Parathyroid adenoma (tissue), 2 donors: ENCODE measurements at regions not wholly inside any gene's neighbourhood (a gene's known extent, or its start where the extent isn't known, plus 50 kb on each side); places are given as distances from the start of the nearest gene placed in this dataset.

Experiments
- H2AFZ ChIP-seq: fragments of 300-600 bp; sonication (generic); one replicate; pipeline ENCODE4 v1.7.0; 2017; ENCODE audit warnings: antibody characterized with exemption, mild to moderate bottlenecking
- H3K27ac ChIP-seq: fragments of 300-600 bp; sonication (generic); one replicate; pipeline ENCODE4 v1.7.0; 2017
- H3K27me3 ChIP-seq: fragments of 300-600 bp; sonication (generic); one replicate; pipeline ENCODE4 v1.7.0; 2017; ENCODE audit warnings: low read length; ENCODE audit not compliant: control insufficient read depth, insufficient read depth
- H3K36me3 ChIP-seq: fragments of 300-600 bp; sonication (generic); one replicate; pipeline ENCODE4 v1.7.0; 2017; ENCODE audit warnings: low read length; ENCODE audit not compliant: control insufficient read depth, insufficient read depth
- H3K4me1 ChIP-seq: fragments of 300-600 bp; sonication (generic); one replicate; pipeline ENCODE4 v1.7.0; 2017; ENCODE audit warnings: control low read depth
- H3K4me2 ChIP-seq: fragments of 300-600 bp; sonication (generic); one replicate; pipeline ENCODE4 v1.7.0; 2017; ENCODE audit warnings: low read length
- H3K4me3 ChIP-seq: fragments of 300-600 bp; sonication (generic); one replicate; pipeline ENCODE4 v1.7.0; 2017; ENCODE audit warnings: low read depth, low read length
- H3K79me2 ChIP-seq: fragments of 300-600 bp; sonication (generic); one replicate; pipeline ENCODE4 v1.7.0; 2017; ENCODE audit warnings: control low read depth
- H3K9ac ChIP-seq: fragments of 300-600 bp; sonication (generic); one replicate; pipeline ENCODE4 v1.7.0; 2017; ENCODE audit warnings: mild to moderate bottlenecking
- H3K9me3 ChIP-seq: fragments of 300-600 bp; sonication (generic); one replicate; pipeline ENCODE4 v1.7.0; 2017; ENCODE audit warnings: low read length; ENCODE audit not compliant: control insufficient read depth
- CTCF ChIP-seq: fragments of 300-600 bp; sonication (generic); IDR thresholded peaks from one replicate; pipeline ENCODE4 v1.7.0; 2017; ENCODE audit warnings: antibody characterized with exemption, mild to moderate bottlenecking
- donor health status: primary hyperparathyroidism.

DNA sequence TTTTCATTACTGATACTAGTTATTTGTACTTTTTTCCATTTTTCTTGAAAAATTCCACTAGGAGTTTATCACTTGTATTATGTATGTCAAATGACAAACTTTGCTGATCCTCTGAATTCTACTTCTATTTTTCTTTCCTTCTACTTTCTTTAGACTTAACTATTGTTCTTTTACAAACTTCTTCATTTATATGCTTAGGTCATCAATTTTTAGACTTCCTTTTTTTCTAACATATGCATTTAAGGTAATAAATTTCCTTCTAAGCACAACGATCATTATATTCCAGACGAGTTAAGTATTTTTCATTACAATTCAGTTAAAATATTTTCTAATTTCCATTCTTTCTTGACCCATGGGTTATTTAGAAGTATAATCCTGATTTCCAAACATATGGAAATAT lies 240.8 kb downstream of the NHLRC3 start:
- no peak for TF ChIP-seq CTCF

DNA sequence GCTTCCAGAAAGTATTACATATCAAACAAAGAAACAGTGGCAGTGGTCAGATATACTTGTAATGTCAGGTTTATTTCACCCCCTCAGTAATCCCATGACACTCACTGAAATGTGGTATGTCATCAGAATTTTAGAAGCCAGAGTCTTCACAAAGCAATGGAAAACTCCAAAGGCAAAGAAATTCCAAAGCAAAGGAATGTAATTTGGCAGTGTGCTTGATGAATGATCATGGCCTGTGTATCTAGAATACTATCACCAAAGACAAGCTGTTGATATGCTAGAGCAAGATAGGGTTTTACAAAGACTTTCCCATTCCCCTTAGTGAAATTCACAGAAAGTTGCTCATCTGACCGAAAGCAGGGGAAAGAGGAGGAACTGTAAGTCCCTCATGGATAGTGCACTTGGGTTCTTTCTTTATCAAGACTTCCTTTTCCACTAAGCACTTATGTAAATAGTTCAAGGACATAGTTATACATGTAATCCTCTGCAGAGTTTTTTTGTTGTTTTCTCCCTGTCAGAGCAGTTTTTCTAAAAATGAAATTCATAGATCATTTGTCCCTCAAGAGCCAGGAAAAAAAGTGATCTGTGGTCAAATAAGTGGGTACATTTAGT lies 243.4 kb downstream of the NHLRC3 start:
- H3K9ac ChIP-seq = no peak overlapping the region

More for the DNA sequence above, 240.8 kb downstream of the NHLRC3 start:
- Histone ChIP-seq H3K36me3 (no peaks in the 10 kb centered on the region), H3K9ac (no peak overlapping the region), H3K27ac (no peak overlapping the region), H3K9me3 (no peaks in the 10 kb centered on the region), H3K4me1 (peaks cover 6% of the 10 kb centered on the region), H3K4me3 (no peak overlapping the region), H2AFZ (no peak overlapping the region), H3K79me2 (no peaks in the 10 kb centered on the region), H3K4me2 (no peak overlapping the region), H3K27me3 (no peaks in the 10 kb centered on the region)

DNA sequence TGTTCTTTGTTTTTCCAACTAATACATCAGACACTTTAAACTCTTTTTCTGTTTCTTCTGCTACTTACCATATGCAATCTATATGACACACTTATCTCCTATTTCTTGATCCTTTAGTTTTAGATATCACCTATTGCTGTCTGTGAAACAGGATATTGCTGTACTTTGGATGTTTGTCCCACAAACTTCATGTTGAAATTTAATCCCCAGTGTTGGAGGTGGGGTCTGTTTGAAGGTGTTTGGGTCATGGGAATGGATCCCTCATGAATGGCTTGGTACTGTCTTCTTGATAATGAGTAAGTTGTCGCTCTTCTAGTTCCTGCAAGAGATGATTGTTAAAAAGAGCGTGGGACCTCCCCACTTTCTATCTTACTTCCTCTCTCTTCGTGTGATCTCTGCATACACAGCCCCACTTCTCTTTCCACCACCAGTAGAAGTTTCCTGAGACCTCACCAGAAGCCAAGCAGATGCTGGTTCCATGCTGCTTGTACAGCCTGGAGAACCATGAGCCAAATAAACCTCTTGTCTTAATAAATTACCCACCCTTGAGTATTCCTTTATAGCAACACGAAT lies 244.2 kb downstream of the NHLRC3 start:
- no peak for TF ChIP-seq CTCF
- no peaks in the 10 kb centered on the region for H3K9me3 ChIP-seq
- no peak overlapping the region for H3K27ac ChIP-seq
- H3K79me2 ChIP-seq = no peaks in the 10 kb centered on the region
- H2AFZ ChIP-seq = no peak overlapping the region
- H3K4me1 ChIP-seq = no peaks in the 10 kb centered on the region
- no peak overlapping the region for H3K9ac ChIP-seq
- no peak overlapping the region for H3K4me3 ChIP-seq
- no peaks in the 10 kb centered on the region for H3K36me3 ChIP-seq
- H3K4me2 ChIP-seq = no peak overlapping the region
- no peaks in the 10 kb centered on the region for H3K27me3 ChIP-seq

More for the DNA sequence above, 243.4 kb downstream of the NHLRC3 start:
- Histone ChIP-seq H3K4me3 (no peak overlapping the region), H3K36me3 (no peaks in the 10 kb centered on the region), H3K4me1 (no peaks in the 10 kb centered on the region), H3K9me3 (no peaks in the 10 kb centered on the region), H3K4me2 (no peak overlapping the region), H3K27me3 (no peaks in the 10 kb centered on the region), H2AFZ (no peak overlapping the region), H3K79me2 (no peaks in the 10 kb centered on the region), H3K27ac (no peak overlapping the region)
- TF ChIP-seq CTCF = no peak

- no peak overlapping the region for H3K4me3 ChIP-seq
- no peaks in the 10 kb centered on the region for H3K36me3 ChIP-seq
- H3K27me3 ChIP-seq = no peaks in the 10 kb centered on the region
- no peak for TF ChIP-seq CTCF
- no peaks in the 10 kb centered on the region for H3K9me3 ChIP-seq
- H3K9ac ChIP-seq = no peak overlapping the region
- H3K79me2 ChIP-seq = no peaks in the 10 kb centered on the region
- no peak overlapping the region for H2AFZ ChIP-seq
- H3K4me1 ChIP-seq = no peaks in the 10 kb centered on the region
- H3K4me2 ChIP-seq = no peak overlapping the region
- H3K27ac ChIP-seq = no peak overlapping the region
Observed at GRCh38 chr13:39283072-39283471, 244.8 kb downstream of the NHLRC3 start.
